ENCODE measurements at regions not wholly inside any gene's neighbourhood (a gene's known extent, or its start where the extent isn't known, plus 50 kb on each side); places are given as distances from the start of the nearest gene placed in this dataset.

DNA sequence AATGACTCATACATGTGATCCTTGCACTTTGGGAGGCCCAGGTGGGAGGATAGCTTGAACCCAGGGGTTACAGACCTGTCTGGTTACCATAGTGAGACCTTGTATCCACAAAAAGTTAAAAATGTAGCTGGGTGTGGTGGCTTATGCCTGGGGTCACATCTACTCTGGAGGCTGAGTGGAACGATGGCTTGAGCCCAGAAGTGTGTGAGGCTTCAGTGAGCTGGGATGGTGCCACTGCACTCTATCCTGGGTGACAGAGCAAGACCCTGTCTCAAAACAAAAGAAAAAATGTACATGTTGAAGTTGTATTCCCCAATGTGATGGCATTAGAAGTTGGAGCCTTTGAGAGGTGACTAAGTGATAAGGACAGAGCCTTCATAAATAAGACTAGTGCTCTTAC lies 409.4 kb upstream of the PABPC4L start:
- ChIA-PET CTCF (no interaction called here), POLR2A (no interaction called here)
- Histone ChIP-seq H3K4me3 (ENCODE audit: low read depth, low read length) (no peak overlapping the region), H3K9me3 (ENCODE audit: control insufficient read depth, insufficient read depth, low read length) (no peaks in the 10 kb centered on the region), H3K27me3 (ENCODE audit: control insufficient read depth, insufficient read depth, low read length) (no peaks in the 10 kb centered on the region), H3K27ac (ENCODE audit: low read depth, low read length) (no peak overlapping the region)
- no peak for DNase-seq (ENCODE audit: low read depth, low spot score)
- TF ChIP-seq, protein P1, sequence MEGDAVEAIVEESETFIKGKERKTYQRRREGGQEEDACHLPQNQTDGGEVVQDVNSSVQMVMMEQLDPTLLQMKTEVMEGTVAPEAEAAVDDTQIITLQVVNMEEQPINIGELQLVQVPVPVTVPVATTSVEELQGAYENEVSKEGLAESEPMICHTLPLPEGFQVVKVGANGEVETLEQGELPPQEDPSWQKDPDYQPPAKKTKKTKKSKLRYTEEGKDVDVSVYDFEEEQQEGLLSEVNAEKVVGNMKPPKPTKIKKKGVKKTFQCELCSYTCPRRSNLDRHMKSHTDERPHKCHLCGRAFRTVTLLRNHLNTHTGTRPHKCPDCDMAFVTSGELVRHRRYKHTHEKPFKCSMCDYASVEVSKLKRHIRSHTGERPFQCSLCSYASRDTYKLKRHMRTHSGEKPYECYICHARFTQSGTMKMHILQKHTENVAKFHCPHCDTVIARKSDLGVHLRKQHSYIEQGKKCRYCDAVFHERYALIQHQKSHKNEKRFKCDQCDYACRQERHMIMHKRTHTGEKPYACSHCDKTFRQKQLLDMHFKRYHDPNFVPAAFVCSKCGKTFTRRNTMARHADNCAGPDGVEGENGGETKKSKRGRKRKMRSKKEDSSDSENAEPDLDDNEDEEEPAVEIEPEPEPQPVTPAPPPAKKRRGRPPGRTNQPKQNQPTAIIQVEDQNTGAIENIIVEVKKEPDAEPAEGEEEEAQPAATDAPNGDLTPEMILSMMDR (IDR thresholded peaks at IDR 0.05; ENCODE audit: low read depth, low read length): no peak

DNA sequence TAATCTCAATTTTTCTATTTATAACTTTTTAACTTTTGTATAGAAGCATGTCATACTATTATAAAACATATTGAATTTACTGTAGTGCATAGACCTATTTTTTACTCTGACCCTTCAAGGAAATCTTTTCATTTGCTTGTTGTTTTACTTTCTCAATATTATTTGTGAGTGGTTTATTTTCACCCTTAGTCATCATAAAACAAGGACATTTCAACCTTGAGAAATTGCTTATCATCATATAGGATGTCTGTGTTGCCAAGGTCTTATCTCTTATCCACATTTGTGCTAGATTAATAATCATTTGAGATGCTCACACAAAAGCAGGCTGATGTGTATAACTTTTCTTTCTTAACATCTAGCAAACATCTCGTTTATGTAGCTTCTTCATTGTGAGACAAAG lies 408.6 kb upstream of the PABPC4L start:
- TF ChIP-seq, protein P1 (IDR thresholded peaks at IDR 0.05; ENCODE audit: low read depth, low read length): no peak
- ChIA-PET POLR2A (no interaction called here), CTCF (no interaction called here)
- no peak for DNase-seq (ENCODE audit: low read depth, low spot score)
- H3K27ac ChIP-seq (ENCODE audit: low read depth, low read length): no peak overlapping the region
- H3K9me3 ChIP-seq (ENCODE audit: control insufficient read depth, insufficient read depth, low read length): no peaks in the 10 kb centered on the region
- no peaks in the 10 kb centered on the region for H3K27me3 ChIP-seq (ENCODE audit: control insufficient read depth, insufficient read depth, low read length)
- no peak overlapping the region for H3K4me3 ChIP-seq (ENCODE audit: low read depth, low read length)

DNA sequence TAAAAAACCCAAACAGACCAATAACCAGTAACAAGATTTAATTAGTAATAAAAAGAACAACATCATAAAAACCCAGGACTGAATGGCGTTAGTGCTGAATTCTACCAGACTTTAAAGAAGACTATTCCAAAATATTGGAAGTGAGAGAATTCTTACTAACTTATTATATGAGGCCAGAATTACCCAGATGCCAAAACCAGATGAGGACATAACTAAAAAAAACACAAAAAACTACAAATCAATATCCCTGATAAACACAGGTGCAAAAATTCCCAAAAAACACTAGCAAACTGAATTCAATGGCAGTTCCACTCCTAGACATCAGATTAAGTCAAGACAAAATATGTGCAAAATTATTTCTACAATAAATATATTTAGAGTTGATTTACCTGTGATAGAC lies 400.1 kb upstream of the PABPC4L start:
- ChIA-PET CTCF (no interaction called here), POLR2A (no interaction called here)
- TF ChIP-seq, protein P1 (IDR thresholded peaks at IDR 0.05; ENCODE audit: low read depth, low read length): no peak
- Histone ChIP-seq H3K27me3 (ENCODE audit: control insufficient read depth, insufficient read depth, low read length) (no peaks in the 10 kb centered on the region), H3K4me3 (ENCODE audit: low read depth, low read length) (no peak overlapping the region), H3K27ac (ENCODE audit: low read depth, low read length) (no peak overlapping the region), H3K9me3 (ENCODE audit: control insufficient read depth, insufficient read depth, low read length) (no peaks in the 10 kb centered on the region)
- DNase-seq (ENCODE audit: low read depth, low spot score): no peak

DNA sequence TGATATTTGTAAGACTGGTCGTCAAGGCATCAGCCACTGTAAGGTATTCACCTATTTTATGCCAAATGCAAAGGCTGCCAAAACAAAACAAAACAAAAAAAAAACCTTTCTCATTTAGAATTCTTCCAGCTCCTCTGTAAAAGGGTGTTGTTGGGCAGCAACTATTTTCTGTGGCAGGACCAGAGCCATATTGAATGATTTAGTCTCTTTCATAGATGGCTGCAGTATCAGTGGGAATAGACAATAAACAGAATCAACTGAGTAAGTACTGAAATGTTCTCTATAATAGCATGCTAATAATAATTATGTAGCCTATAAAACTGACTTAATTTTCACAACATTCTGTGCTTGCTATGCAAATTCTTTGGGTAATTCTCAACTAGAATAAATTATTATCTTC lies 389.7 kb upstream of the PABPC4L start:
- H3K27me3 ChIP-seq (ENCODE audit: control insufficient read depth, insufficient read depth, low read length): no peaks in the 10 kb centered on the region
- POLR2A ChIA-PET: no interaction called here
- DNase-seq (ENCODE audit: low read depth, low spot score): no peak
- no peak overlapping the region for H3K27ac ChIP-seq (ENCODE audit: low read depth, low read length)
- H3K4me3 ChIP-seq (ENCODE audit: low read depth, low read length): no peak overlapping the region
- no peaks in the 10 kb centered on the region for H3K9me3 ChIP-seq (ENCODE audit: control insufficient read depth, insufficient read depth, low read length)
- TF ChIP-seq, protein P1 (IDR thresholded peaks at IDR 0.05; ENCODE audit: low read depth, low read length): no peak
- CTCF ChIA-PET: no interaction called here

DNA sequence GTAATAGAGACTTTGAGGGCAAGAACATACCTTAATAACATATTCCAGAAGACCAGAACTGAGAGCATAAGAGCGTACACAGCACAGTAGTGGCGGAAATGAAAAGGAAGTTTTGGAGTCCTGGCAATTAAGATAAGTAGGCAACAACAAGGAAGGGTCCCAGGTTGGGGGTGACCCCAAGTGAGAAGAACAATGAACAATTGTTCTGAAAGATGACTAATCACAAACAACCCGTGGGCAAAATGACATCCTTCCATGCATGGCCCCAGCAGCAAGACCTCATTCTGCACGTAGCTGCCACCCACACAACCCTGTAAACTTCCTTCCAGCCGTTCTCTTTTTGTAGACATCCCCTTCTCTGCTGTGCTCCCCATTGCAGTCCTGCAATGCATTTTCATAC lies 384.4 kb upstream of the PABPC4L start:
- no peaks in the 10 kb centered on the region for H3K9me3 ChIP-seq (ENCODE audit: control insufficient read depth, insufficient read depth, low read length)
- no peak overlapping the region for H3K27ac ChIP-seq (ENCODE audit: low read depth, low read length)
- TF ChIP-seq, protein P1 (IDR thresholded peaks at IDR 0.05; ENCODE audit: low read depth, low read length): no peak
- no peaks in the 10 kb centered on the region for H3K27me3 ChIP-seq (ENCODE audit: control insufficient read depth, insufficient read depth, low read length)
- DNase-seq (ENCODE audit: low read depth, low spot score): no peak
- POLR2A ChIA-PET: no interaction called here
- H3K4me3 ChIP-seq (ENCODE audit: low read depth, low read length): no peak overlapping the region
- CTCF ChIA-PET: no interaction called here
